ENCODE measurements at regions not wholly inside any gene's neighbourhood (a gene's known extent, or its start where the extent isn't known, plus 50 kb on each side); places are given as distances from the start of the nearest gene placed in this dataset.

DNA sequence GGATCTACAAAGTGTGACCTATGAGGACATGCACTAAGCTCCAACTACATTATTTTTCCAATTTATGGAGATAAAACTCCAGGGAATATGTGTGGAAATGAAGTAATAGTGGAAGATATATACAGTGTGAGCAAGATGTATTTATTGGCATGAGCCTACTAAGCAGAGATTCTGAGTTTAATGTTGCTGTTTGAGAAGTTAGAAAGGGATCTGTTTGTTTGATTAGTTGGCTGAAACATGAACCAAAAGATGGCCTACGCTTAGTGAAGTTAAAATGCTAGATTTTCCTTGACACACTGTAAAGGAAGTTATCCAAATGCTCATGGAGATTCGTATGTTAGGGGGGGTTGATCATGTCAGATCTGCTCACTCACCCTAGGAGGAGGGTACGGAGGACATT is 621.7 kb downstream of the TMEM182 start:
- TF ChIP-seq, protein P1, sequence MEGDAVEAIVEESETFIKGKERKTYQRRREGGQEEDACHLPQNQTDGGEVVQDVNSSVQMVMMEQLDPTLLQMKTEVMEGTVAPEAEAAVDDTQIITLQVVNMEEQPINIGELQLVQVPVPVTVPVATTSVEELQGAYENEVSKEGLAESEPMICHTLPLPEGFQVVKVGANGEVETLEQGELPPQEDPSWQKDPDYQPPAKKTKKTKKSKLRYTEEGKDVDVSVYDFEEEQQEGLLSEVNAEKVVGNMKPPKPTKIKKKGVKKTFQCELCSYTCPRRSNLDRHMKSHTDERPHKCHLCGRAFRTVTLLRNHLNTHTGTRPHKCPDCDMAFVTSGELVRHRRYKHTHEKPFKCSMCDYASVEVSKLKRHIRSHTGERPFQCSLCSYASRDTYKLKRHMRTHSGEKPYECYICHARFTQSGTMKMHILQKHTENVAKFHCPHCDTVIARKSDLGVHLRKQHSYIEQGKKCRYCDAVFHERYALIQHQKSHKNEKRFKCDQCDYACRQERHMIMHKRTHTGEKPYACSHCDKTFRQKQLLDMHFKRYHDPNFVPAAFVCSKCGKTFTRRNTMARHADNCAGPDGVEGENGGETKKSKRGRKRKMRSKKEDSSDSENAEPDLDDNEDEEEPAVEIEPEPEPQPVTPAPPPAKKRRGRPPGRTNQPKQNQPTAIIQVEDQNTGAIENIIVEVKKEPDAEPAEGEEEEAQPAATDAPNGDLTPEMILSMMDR (IDR thresholded peaks at IDR 0.05) = no peak
- no peak for TF ChIP-seq POLR2A (IDR thresholded peaks at IDR 0.05)
